Subcutaneous abdominal adipose tissue (tissue), 5 donors: ENCODE measurements at regions not wholly inside any gene's neighbourhood (a gene's known extent, or its start where the extent isn't known, plus 50 kb on each side); places are given as distances from the start of the nearest gene placed in this dataset.
"Not testable (repeated sequence)": the region's sequence is repeated elsewhere in the genome, so short reads cannot be mapped to it uniquely, and the experiment has no call there.

Experiments
- H3K27ac ChIP-seq: one replicate; pipeline ENCODE4 v1.7.0; 2013; ENCODE audit warnings: low read depth, mild to moderate bottlenecking, inconsistent platforms, low read length, moderate library complexity
- H3K27me3 ChIP-seq, 5 donors: one replicate each; pipeline ENCODE4 v1.7.0; 2013; ENCODE audit warnings: low read length in 5 of 5, inconsistent platforms in 1 of 5; ENCODE audit not compliant: control insufficient read depth in 5 of 5, insufficient read depth in 4 of 5
- H3K36me3 ChIP-seq, 5 donors: one replicate each; pipeline ENCODE4 v1.7.0; 2013; ENCODE audit warnings: low read length in 5 of 5; ENCODE audit not compliant: control insufficient read depth in 5 of 5, insufficient read depth in 5 of 5
- H3K4me1 ChIP-seq, 5 donors: one replicate each; pipeline ENCODE4 v1.7.0; 2013; ENCODE audit warnings: low read length in 5 of 5, mild to moderate bottlenecking in 3 of 5, moderate library complexity in 1 of 5; ENCODE audit not compliant: control insufficient read depth in 5 of 5, insufficient read depth in 5 of 5
- H3K4me3 ChIP-seq, 5 donors: one replicate each; pipeline ENCODE4 v1.7.0; 2013; ENCODE audit warnings: low read length in 5 of 5, low read depth in 1 of 5
- H3K9ac ChIP-seq, 5 donors: one replicate each; pipeline ENCODE4 v1.7.0; 2013; ENCODE audit warnings: low read length in 5 of 5, mild to moderate bottlenecking in 4 of 5, moderate library complexity in 3 of 5
- H3K9me3 ChIP-seq, 5 donors: one replicate each; pipeline ENCODE4 v1.7.0; 2013; ENCODE audit warnings: low read length in 5 of 5; ENCODE audit not compliant: control insufficient read depth in 5 of 5
- donor health status: healthy.
- donor health status: healthy.
- donor health status: healthy.
- donor health status: healthy.
- donor health status: healthy.

- H3K27ac ChIP-seq, H3K9ac ChIP-seq: not testable (repeated sequence)
These were observed 766.1 kb downstream of the RAPGEF2 start for GRCh38 chr4:159868936-159869335.

GRCh38 chr4:159871141-159871540 lies 768.3 kb downstream of the RAPGEF2 start:
- Histone ChIP-seq H3K4me3 (no peak overlapping the region), H3K9me3 (peaks cover 0 to 2% (median 0%) of the 10 kb centered on the region in 5 donors), H3K4me1 (no peaks in the 10 kb centered on the region), H3K9ac (no peak overlapping the region), H3K27me3 (no peaks in the 10 kb centered on the region), H3K36me3 (no peaks in the 10 kb centered on the region), H3K27ac (no peak overlapping the region)

More at GRCh38 chr4:159868936-159869335, 766.1 kb downstream of the RAPGEF2 start:
- not testable (repeated sequence) for H3K36me3 ChIP-seq, H3K4me3 ChIP-seq, H3K4me1 ChIP-seq, H3K27me3 ChIP-seq, H3K9me3 ChIP-seq

- no peaks in the 10 kb centered on the region for H3K36me3 ChIP-seq
- H3K27me3 ChIP-seq = no peaks in the 10 kb centered on the region
These were observed 778.3 kb downstream of the RAPGEF2 start for GRCh38 chr4:159881158-159881557.

GRCh38 chr4:159884989-159885388 lies 782.1 kb downstream of the RAPGEF2 start:
- Histone ChIP-seq H3K9me3 (peaks cover 0 to 2% (median 0%) of the 10 kb centered on the region in 5 donors), H3K27ac (no peak overlapping the region), H3K9ac (no peak overlapping the region), H3K27me3 (no peaks in the 10 kb centered on the region), H3K4me1 (no peaks in the 10 kb centered on the region), H3K36me3 (no peaks in the 10 kb centered on the region), H3K4me3 (no peak overlapping the region)

More at GRCh38 chr4:159881158-159881557, 778.3 kb downstream of the RAPGEF2 start:
- H3K4me3 ChIP-seq = no peak overlapping the region
- H3K27ac ChIP-seq = no peak overlapping the region
- H3K9me3 ChIP-seq = peaks cover 0 to 2% (median 0%) of the 10 kb centered on the region in 5 donors
- no peaks in the 10 kb centered on the region for H3K4me1 ChIP-seq
- H3K9ac ChIP-seq = no peak overlapping the region

GRCh38 chr4:159899596-159899995 lies 796.7 kb downstream of the RAPGEF2 start:
- Histone ChIP-seq H3K4me3 (no peak overlapping the region), H3K9me3 (peaks cover 0 to 4% (median 0%) of the 10 kb centered on the region in 5 donors), H3K9ac (no peak overlapping the region), H3K36me3 (no peaks in the 10 kb centered on the region), H3K27me3 (no peaks in the 10 kb centered on the region), H3K27ac (no peak overlapping the region), H3K4me1 (no peaks in the 10 kb centered on the region)

GRCh38 chr4:159900562-159900961 lies 797.7 kb downstream of the RAPGEF2 start:
- Histone ChIP-seq H3K36me3 (no peaks in the 10 kb centered on the region), H3K4me3 (no peak overlapping the region), H3K27me3 (no peaks in the 10 kb centered on the region), H3K4me1 (no peaks in the 10 kb centered on the region), H3K27ac (no peak overlapping the region), H3K9ac (no peak overlapping the region), H3K9me3 (no peaks in the 10 kb centered on the region)

- Histone ChIP-seq H3K4me3 (no peak overlapping the region), H3K9ac (no peak overlapping the region), H3K27ac (no peak overlapping the region), H3K4me1 (no peaks in the 10 kb centered on the region), H3K27me3 (no peaks in the 10 kb centered on the region), H3K36me3 (no peaks in the 10 kb centered on the region), H3K9me3 (no peaks in the 10 kb centered on the region)
These were observed 799.8 kb downstream of the RAPGEF2 start for GRCh38 chr4:159902648-159903047.

GRCh38 chr4:159904906-159905305 lies 802.0 kb downstream of the RAPGEF2 start:
- Histone ChIP-seq H3K27me3 (peaks cover 0 to 2% (median 0%) of the 10 kb centered on the region in 5 donors), H3K9ac (no peak overlapping the region), H3K36me3 (no peaks in the 10 kb centered on the region), H3K4me3 (no peak overlapping the region), H3K9me3 (peaks cover 0 to 12% (median 8%) of the 10 kb centered on the region in 5 donors), H3K4me1 (no peaks in the 10 kb centered on the region), H3K27ac (no peak overlapping the region)

- peaks cover 0 to 2% (median 0%) of the 10 kb centered on the region in 5 donors for H3K27me3 ChIP-seq
- H3K4me1 ChIP-seq = no peaks in the 10 kb centered on the region
- H3K9me3 ChIP-seq = peaks cover 0 to 12% (median 8%) of the 10 kb centered on the region in 5 donors
- H3K9ac ChIP-seq = no peak overlapping the region
- H3K4me3 ChIP-seq = no peak overlapping the region
- no peaks in the 10 kb centered on the region for H3K36me3 ChIP-seq
- no peak overlapping the region for H3K27ac ChIP-seq
These were observed 803.2 kb downstream of the RAPGEF2 start for GRCh38 chr4:159906051-159906450.

GRCh38 chr4:159906517-159906916 lies 803.6 kb downstream of the RAPGEF2 start:
- Histone ChIP-seq H3K4me1 (no peaks in the 10 kb centered on the region), H3K27me3 (peaks cover 0 to 2% (median 0%) of the 10 kb centered on the region in 5 donors), H3K9ac (no peak overlapping the region), H3K27ac (no peak overlapping the region), H3K36me3 (no peaks in the 10 kb centered on the region), H3K9me3 (peaks cover 0 to 12% (median 8%) of the 10 kb centered on the region in 5 donors), H3K4me3 (no peak overlapping the region)

GRCh38 chr4:159910721-159911120 lies 807.8 kb downstream of the RAPGEF2 start:
- H3K9ac ChIP-seq = no peak overlapping the region
- no peaks in the 10 kb centered on the region for H3K4me1 ChIP-seq
- H3K27ac ChIP-seq = no peak overlapping the region
- H3K4me3 ChIP-seq = no peak overlapping the region
- H3K27me3 ChIP-seq = peaks cover 0 to 2% (median 0%) of the 10 kb centered on the region in 5 donors
- H3K36me3 ChIP-seq = no peaks in the 10 kb centered on the region
- peaks cover 0 to 12% (median 8%) of the 10 kb centered on the region in 5 donors for H3K9me3 ChIP-seq
